Aorta (tissue), 5 donors: ENCODE measurements at regions not wholly inside any gene's neighbourhood (a gene's known extent, or its start where the extent isn't known, plus 50 kb on each side); places are given as distances from the start of the nearest gene placed in this dataset.

Source experiments
- ATAC-seq: fragments of 200-7000 bp; cut with Tn5 transposase; one replicate; pipeline ENCODE4 v1.9.1; 2022; ENCODE audit warnings: moderate library complexity; ENCODE audit not compliant: low FRiP score
- DNase-seq, 2 donors: peaks; one replicate each; pipeline ENCODE4 v3.0.0-alpha.2; 2020
- H3K27ac ChIP-seq, 2 donors: one replicate each; pipeline ENCODE4 v1.5.1; 2013; ENCODE audit warnings: low read length in 2 of 2, mild to moderate bottlenecking in 2 of 2, moderate library complexity in 2 of 2, control low read depth in 1 of 2, inconsistent platforms in 1 of 2, low read depth in 1 of 2
- H3K27me3 ChIP-seq, 2 donors: one replicate each; pipeline ENCODE4 v1.6.1; 2013; ENCODE audit warnings: control low read depth in 1 of 2, low read length in 1 of 2, mild to moderate bottlenecking in 1 of 2, moderate library complexity in 1 of 2; ENCODE audit not compliant: insufficient read depth in 2 of 2, control insufficient read depth in 1 of 2
- H3K36me3 ChIP-seq, 2 donors: one replicate each; pipeline ENCODE4 v1.6.1; 2013; ENCODE audit warnings: control low read depth in 1 of 2, low read length in 1 of 2, mild to moderate bottlenecking in 1 of 2; ENCODE audit not compliant: insufficient read depth in 2 of 2, control insufficient read depth in 1 of 2
- H3K4me1 ChIP-seq, 2 donors: one replicate each; pipeline ENCODE4 v1.6.1; 2013; ENCODE audit warnings: low read length in 2 of 2, control low read depth in 1 of 2, mild to moderate bottlenecking in 1 of 2, moderate library complexity in 1 of 2; ENCODE audit not compliant: insufficient read depth in 2 of 2, control insufficient read depth in 1 of 2
- H3K4me3 ChIP-seq, 2 donors: one replicate each; pipeline ENCODE4 v1.5.1; 2013; ENCODE audit warnings: low read length in 2 of 2, control low read depth in 1 of 2, mild to moderate bottlenecking in 1 of 2
- H3K9me3 ChIP-seq: one replicate; pipeline ENCODE4 v1.6.1; 2013; ENCODE audit warnings: mild to moderate bottlenecking, low read length; ENCODE audit not compliant: control insufficient read depth
- WGBS, 2 donors: extraction: QIAGEN DNeasy Blood & Tissue Kit; methylation state at CpG; one replicate each; pipeline ENCODE4 v1.1.7; 2013; 5-methylcytosine and 5-hydroxymethylcytosine counted together
- intact Hi-C, 2 donors: fragments of 100-400 bp; cut with DNase I; formaldehyde crosslinking; loops; one replicate each; pipeline versions ENCODE4 v1.14.2 to v1.15.0; 2022
- donor health status: healthy with polysubstance abuse.
- donor health status: Bipolar disorder and iron deficiency.
- donor health status: DM: no; HTN: no; CAD: no.
- donor health status: DM: no; HTN: no; CAD: no.
- donor health status: DM: yes; HTN: yes; CAD: no.

DNA sequence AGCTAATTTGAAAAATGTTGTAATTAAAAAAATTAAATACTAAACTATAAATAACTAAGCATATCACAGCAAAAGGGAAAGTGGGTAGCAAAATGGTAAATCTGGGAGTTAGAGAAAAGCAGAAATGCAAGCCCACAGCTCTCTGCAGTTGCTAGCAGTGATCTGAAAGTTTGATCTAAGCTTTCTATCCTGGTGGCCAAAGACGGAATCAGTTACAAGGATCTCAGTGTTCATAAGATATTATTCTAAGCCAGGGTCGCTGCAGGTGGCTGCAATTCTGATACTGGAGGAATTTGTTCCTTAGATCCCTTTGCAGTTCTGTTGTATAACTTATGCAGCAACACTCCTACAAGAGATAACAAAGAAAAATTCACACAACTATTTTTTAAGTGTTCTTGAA lies 363.7 kb downstream of the SETD4 start:
- no peak overlapping the region for H3K27ac ChIP-seq
- no peaks in the 10 kb centered on the region for H3K9me3 ChIP-seq
- H3K36me3 ChIP-seq, result no peaks in the 10 kb centered on the region
- ATAC-seq, result no peak
- no peaks in the 10 kb centered on the region for H3K27me3 ChIP-seq
- peaks cover 0 to 3% of the 10 kb centered on the region in 2 donors for H3K4me1 ChIP-seq
- WGBS, 2 donors, result 64 to 72% methylated on average over 2 of the region's 2 CpGs
- no peak for DNase-seq
- no peak overlapping the region for H3K4me3 ChIP-seq
- intact Hi-C loops, result no loop called here

DNA sequence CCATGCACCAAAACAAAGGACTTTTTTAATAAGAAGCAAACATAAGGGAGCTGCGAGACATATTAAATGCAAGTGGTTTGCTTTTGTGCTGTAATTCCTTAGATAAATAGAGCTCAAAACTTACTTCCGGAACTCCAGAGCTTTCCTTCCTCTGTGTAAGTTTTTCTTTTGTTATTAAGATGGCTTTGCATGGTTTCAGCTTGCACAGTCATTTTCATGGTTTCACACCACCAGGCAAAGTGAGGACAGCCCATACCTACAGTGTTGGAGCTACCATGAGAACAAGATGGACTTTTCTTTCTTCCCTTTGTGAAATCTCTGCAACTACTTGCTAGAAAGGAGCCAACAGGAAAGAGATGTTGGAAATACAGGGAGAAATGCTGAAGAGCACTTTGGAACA lies 368.0 kb downstream of the SETD4 start:
- no peaks in the 10 kb centered on the region for H3K27me3 ChIP-seq
- ATAC-seq, result no peak

DNA sequence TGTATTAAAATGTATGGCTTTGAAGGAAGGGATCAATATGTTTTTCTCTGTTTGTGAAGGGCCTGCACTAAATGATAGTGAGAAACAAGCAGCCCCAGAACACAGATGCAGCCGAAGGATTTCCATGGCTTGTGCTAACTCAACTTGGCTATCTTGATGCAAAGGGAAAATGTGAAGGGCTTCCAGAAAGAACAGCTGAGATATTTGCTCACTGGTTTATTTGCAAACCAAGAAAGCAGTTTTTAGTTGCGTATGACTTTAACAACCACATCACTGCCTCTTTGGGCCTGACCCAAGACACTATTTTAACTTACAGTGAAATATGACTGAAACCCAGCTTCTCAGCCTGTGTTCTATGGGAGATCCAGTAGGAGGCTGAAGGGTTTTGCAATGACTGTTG lies 369.9 kb downstream of the SETD4 start:
- ATAC-seq (no peak), DNase-seq (no peak)
- Histone ChIP-seq H3K4me1 (no peaks in the 10 kb centered on the region), H3K4me3 (no peak overlapping the region), H3K36me3 (no peaks in the 10 kb centered on the region), H3K27ac (no peak overlapping the region), H3K27me3 (no peaks in the 10 kb centered on the region), H3K9me3 (no peaks in the 10 kb centered on the region)
- intact Hi-C loops, result no loop called here
- WGBS, 2 donors, result 80 to 88% methylated on average over 2 of the region's 2 CpGs

More for the DNA sequence above, 368.0 kb downstream of the SETD4 start:
- no peaks in the 10 kb centered on the region for H3K4me1 ChIP-seq
- no peaks in the 10 kb centered on the region for H3K9me3 ChIP-seq
- intact Hi-C loops, result no loop called here
- 59 to 66% methylated on average over 2 of the region's 2 CpGs for WGBS, 2 donors
- H3K36me3 ChIP-seq, result no peaks in the 10 kb centered on the region
- DNase-seq, result no peak
- H3K27ac ChIP-seq, result no peak overlapping the region
- H3K4me3 ChIP-seq, result no peak overlapping the region

DNA sequence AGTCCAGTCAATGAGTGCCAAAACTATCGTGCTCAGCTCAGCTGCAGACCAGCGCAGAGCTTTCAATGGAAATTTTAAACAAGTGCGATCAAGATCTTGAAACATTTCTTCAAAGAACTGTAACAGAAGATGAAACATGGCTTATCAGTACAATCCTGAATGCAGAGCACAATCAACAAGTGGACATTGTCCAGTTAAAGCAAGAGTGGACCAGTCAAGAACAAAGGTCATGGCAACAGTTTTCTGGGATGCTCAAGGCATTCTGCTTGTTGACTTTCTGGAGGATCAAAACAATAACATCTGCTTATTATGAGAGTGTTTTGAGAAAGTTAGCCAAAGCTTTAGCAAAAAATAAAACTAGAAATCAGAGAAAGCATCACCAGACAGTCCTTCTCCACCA lies 374.2 kb downstream of the SETD4 start:
- intact Hi-C loops, result no loop called here
- Histone ChIP-seq H3K27me3 (no peaks in the 10 kb centered on the region), H3K9me3 (no peaks in the 10 kb centered on the region), H3K36me3 (no peaks in the 10 kb centered on the region), H3K4me1 (no peaks in the 10 kb centered on the region), H3K27ac (no peak overlapping the region), H3K4me3 (no peak overlapping the region)
- WGBS, 2 donors, result 93 to 96% methylated on average over 3 of the region's 3 CpGs
- ATAC-seq, result no peak
- DNase-seq, result no peak

DNA sequence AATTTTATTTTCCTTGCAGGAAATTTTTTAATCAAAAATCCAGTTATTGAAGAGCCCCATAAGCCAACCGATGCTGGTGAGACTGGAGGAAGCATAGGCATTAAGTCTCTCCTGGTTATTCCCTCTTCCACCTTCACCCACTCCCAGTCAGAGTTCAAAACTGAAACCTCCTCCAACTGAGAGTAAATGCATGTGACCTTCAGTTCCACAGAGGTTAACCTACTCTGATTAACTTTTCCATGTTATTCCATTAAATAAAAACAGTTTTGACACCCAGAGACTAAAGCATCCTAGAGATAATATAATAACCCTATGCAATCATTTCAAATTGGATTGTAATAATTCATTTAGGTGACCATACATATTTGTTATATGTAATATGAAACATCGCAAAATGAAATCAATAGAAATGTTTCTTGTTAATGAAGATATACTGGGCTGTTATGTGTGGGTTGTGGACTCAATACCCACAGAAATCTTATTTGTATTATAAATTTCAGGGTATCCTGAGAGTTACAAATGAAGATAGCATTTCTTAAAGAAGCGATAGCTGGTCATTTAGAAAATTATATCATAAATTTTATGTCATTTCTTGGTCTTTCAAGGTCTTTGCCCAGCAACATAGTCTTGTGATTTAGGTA lies 376.5 kb downstream of the SETD4 start:
- Histone ChIP-seq H3K27me3 (no peaks in the 10 kb centered on the region), H3K4me3 (no peak overlapping the region), H3K4me1 (no peaks in the 10 kb centered on the region), H3K9me3 (no peaks in the 10 kb centered on the region), H3K27ac (no peak overlapping the region), H3K36me3 (no peaks in the 10 kb centered on the region)
- 97 to 98% methylated on average over 3 of the region's 3 CpGs for WGBS, 2 donors
- intact Hi-C loops, result no loop called here
- no peak for DNase-seq
- ATAC-seq, result no peak

DNA sequence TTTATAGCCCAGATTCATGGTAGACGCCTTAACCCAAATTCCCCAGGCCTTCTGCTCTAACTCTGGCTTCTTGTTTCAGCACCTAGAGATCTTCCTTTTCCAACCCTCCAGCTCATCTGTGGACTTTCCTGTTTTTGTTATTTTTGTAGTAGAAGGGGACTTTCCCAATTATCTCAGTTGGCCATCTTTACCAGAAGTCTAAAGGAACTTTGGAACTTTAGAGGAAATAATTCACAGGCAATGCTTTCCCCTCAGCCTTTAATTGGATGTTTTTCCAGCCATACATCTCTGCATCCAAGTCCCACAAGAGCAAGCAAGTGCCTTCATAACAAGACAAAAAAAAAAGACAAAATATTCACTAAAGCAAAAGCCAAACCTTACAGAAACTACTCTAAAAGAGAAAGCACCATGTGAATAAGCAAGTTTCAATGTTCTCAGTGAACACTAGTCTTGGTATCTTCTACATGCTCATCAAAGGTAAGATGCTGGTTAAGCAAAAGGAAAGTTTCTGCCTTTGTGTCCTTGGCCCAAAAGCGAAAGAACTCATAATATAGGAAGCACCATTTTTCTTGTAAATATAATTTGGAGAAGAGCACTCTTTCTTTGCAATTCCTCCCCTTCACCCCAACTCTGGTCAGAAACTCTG lies 377.3 kb downstream of the SETD4 start:
- Histone ChIP-seq H3K27me3 (no peaks in the 10 kb centered on the region), H3K36me3 (no peaks in the 10 kb centered on the region), H3K4me3 (no peak overlapping the region), H3K9me3 (no peaks in the 10 kb centered on the region), H3K4me1 (no peaks in the 10 kb centered on the region), H3K27ac (no peak overlapping the region)
- 89 to 94% methylated on average over 2 of the region's 2 CpGs for WGBS, 2 donors
- ATAC-seq (no peak), DNase-seq (no peak)
- intact Hi-C loops, result no loop called here

DNA sequence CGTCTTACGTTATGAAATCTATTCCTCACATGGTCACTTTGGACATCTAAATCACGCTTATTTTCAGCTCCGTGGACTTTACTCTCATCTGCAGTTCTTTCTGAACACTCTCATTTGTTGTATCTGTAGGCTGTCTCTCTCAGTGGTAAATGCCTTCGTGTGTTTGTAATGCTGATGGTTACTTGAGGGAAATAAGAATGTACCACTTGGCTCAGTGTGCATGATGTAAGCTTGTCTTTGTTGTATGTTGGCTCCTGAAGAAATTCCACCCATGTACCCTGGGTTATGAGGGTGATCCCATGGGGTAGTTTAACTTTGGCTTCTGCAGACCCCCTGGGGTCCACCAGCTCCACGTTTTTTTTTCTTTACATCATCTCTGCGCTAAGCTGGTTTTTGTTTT lies 378.4 kb downstream of the SETD4 start:
- Histone ChIP-seq H3K4me3 (no peak overlapping the region), H3K27me3 (no peaks in the 10 kb centered on the region), H3K27ac (no peak overlapping the region), H3K4me1 (no peaks in the 10 kb centered on the region), H3K36me3 (no peaks in the 10 kb centered on the region), H3K9me3 (no peaks in the 10 kb centered on the region)
- WGBS, 2 donors, result 69 to 76% methylated on average over 7 of the region's 7 CpGs
- DNase-seq (no peak), ATAC-seq (no peak)
- intact Hi-C loops, result no loop called here

DNA sequence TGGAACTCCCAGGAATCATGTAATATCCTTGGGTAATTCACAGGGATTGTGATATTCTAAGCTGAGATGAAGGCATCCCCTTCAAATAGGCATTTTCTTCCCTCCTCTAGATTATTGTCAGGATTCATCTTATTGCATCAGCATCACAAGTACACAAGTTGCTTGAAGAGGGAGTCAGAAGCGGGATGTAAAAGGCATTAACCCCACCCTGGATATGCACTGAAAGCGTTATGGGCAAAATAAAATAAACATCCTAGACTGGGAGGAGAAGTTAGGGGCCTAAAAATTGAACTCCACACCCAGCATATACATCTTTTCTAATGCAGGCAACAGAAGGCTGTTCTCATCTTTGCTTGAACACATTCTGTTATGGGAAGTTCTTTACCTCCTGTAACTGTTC lies 381.2 kb downstream of the SETD4 start:
- DNase-seq (no peak), ATAC-seq (no peak)
- Histone ChIP-seq H3K27me3 (no peaks in the 10 kb centered on the region), H3K9me3 (no peaks in the 10 kb centered on the region), H3K4me3 (no peak overlapping the region), H3K36me3 (no peaks in the 10 kb centered on the region), H3K27ac (no peak overlapping the region), H3K4me1 (no peaks in the 10 kb centered on the region)
- intact Hi-C loops, result no loop called here
- 84 to 93% methylated on average over 2 of the region's 2 CpGs for WGBS, 2 donors

DNA sequence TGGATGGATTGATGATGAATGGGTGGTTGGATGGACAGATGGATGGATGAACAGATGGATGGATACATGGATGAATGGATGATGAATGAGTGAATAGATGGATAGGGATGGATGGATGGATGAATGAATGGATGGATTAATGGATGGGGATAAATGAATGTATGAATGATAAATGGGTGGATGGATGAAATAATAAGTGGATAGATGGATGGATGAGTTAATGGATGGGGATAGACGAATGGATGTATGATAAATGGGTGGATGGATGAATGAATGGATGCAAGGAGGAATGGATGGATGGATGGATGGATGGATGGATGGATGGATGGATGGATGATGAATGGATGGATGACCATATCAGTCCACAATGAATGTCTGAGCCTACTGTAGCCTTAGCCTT lies 381.9 kb downstream of the SETD4 start:
- intact Hi-C loops, result no loop called here
- ATAC-seq (no peak), DNase-seq (no peak)
- no peaks in the 10 kb centered on the region for H3K27me3 ChIP-seq
- no peaks in the 10 kb centered on the region for H3K36me3 ChIP-seq
- 94% methylated on average over 1 of the region's 1 CpG for WGBS, 2 donors
- no peaks in the 10 kb centered on the region for H3K9me3 ChIP-seq
- no peak overlapping the region for H3K4me3 ChIP-seq
- H3K4me1 ChIP-seq, result no peaks in the 10 kb centered on the region
- no peak overlapping the region for H3K27ac ChIP-seq
